Fibroblast of upper back skin (primary cell): ENCODE measurements at regions not wholly inside any gene's neighbourhood (a gene's known extent, or its start where the extent isn't known, plus 50 kb on each side); places are given as distances from the start of the nearest gene placed in this dataset.

Experiments used
- DNase-seq: peaks from one replicate; pipeline ENCODE4 v3.0.0-alpha.2; 2013

DNA sequence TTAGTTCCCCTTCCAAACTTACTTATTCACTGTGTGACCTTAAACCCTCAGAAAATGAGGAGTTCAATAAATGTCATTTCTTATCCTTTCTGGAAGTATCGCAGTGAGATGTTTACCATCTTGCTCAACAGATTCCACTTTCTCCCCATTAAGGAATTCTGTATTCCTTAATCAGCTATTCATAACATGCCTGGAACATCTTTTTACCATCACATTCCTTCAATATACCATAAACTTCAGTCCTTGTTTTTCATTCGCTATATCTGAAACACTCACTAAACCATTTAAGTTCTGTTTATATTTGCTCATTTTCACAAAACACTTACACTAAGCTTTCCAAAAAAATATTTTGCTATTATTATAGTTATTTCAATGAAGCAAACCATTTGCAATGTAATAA, 1158.6 kb downstream of the CDH12 start:
- DNase-seq = no peak

DNA sequence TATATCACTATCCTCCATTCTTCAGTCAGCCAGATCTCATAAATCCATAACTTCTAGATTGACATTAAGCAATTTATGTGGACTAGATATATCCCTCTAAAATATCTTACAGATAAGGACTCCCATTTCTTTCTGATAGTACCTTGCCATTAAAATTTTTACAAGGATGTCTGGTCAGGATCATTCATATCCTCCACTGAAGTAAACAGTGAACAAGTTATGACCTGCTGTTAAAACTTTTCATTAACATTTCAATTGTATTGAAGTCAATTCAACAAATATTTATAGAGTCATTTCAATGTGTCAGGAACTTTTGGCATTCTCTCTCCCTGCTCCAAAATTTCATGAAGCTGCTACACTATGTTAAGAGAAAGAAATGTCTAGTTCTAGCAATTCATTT, 1159.6 kb downstream of the CDH12 start:
- DNase-seq = no peak

DNA sequence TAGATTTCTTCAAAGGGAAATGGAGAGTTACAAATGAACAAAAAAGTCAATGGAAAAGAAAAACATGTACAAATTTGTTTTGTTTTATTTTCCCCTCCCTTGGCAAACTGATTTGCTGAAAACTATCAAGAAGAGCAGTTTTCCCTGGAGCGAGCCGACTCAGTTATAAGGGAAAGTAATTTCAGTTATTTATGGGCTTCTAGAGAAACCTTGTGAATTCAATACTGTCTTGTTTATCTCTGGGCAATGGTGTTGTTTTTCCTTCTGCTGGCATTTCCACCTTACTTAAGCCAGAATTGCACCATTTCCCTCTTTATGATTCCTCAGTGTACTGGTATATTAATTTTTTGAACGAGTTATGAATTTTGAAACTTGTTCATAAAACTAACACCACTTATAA, 1163.6 kb downstream of the CDH12 start:
- DNase-seq = no peak

- peak; percentile 31 for DNase-seq
Measured at GRCh38 chr5:21688655-21689054, 1164.5 kb downstream of the CDH12 start.

GRCh38 chr5:21687621-21688020, 1165.5 kb downstream of the CDH12 start:
- DNase-seq = no peak

- DNase-seq = no peak
Measured at GRCh38 chr5:21686706-21687105, 1166.4 kb downstream of the CDH12 start.

GRCh38 chr5:21685522-21685921, 1167.6 kb downstream of the CDH12 start:
- DNase-seq = peak; percentile 64

DNA sequence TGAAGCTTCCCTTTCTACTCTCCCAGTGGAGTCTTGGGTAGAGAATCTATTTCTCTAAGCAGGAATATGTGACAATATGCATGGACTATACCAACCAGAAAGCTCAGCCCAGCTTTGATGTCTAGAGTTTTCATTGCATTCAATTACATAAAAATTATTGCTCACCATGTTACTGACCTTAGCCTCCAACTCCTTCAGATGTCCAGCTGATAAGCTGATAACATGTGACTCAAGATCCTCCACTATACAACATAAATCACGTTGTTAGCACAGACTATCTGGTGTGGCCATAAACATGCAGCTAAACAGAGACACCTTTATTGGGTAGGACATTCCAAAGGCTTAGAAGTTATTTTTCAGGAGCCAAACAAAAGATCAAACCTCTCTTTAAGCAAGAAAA, 1168.2 kb downstream of the CDH12 start:
- DNase-seq = no peak

- DNase-seq = peak; percentile 62
Measured at GRCh38 chr5:21681911-21682310, 1171.2 kb downstream of the CDH12 start.

DNA sequence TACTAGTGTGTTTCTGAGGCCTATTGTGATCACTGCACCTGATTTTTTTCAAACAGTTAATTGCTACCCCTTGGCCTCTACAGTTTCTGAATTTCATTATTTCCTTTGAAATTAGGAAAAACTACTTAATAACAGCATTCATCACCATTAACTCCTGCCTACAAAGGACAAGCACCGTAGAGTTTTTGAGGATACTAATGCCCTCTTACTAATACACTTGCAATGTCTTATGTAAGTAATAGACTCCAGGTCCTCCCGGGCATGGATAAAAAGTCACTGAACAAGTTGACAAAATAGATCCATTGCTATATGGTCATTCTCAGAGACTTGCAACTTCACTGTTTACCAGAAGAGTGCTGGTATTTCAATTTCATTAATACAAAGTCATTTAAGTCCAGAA, 1172.5 kb downstream of the CDH12 start:
- DNase-seq = no peak

GRCh38 chr5:21680196-21680595, 1172.9 kb downstream of the CDH12 start:
- DNase-seq = peak; percentile 94

- no peak for DNase-seq
Measured at GRCh38 chr5:21678526-21678925, 1174.6 kb downstream of the CDH12 start.

GRCh38 chr5:21672911-21673310, 1180.2 kb downstream of the CDH12 start:
- peak; percentile 26 for DNase-seq

DNA sequence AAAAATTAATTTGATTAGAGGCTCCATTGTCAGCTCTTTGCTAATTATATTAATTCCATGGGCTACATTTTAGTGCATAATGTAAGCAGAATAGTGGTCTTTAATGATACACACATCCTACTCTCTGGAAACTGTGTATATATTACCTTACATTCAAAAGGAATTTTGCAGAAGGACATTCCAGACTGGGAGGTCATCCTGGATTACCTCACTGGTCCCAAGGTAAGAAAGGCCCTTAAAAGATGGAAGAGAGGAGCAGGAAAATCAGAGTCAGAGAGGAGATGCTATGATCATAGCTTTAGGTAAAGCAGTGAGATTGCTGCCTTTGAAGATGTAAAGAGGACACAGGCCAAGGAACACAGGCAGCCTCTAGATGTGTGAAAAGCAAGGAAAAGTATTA, 1180.8 kb downstream of the CDH12 start:
- DNase-seq = no peak

DNA sequence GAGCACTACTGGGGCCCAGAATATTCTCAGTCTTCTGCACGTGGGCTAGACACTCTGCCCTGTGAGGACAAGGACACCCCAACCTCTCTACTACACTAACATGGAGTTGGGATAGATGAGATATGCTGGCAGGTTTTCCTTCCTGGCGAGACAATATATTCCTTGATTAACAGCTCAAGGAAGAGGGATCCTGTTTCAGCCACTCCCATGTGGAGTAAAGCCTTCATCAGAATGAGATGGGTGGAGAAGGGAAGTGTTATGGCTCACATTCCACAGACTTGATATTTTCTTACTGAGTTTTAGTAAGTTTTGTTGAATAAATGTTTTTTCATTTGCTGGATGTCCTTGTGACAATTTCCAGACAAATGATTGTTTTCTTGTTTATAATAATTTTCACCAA, 1187.6 kb downstream of the CDH12 start:
- no peak for DNase-seq

DNA sequence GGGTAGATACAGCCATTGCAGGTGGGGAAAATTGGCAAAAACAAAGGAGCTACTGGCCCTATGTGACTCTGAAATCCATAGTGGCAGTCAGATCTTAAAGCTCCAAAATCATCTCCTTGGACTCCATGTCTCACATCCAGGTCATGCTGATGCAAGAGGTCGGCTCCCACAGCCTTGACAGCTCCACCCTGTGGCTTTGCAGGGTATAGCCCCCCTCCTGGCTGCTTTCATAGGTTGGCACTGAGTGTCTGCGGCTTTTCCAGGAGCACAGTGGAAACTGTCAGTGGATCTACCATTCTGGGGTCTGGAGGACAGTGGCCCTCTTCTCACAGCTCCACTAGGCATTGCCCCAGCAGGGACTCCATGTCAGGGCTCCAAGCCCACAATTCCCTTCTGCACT, 1190.1 kb downstream of the CDH12 start:
- no peak for DNase-seq

GRCh38 chr5:21661184-21661583, 1192.0 kb downstream of the CDH12 start:
- no peak for DNase-seq

GRCh38 chr5:21654556-21654955, 1198.6 kb downstream of the CDH12 start:
- no peak for DNase-seq

- no peak for DNase-seq
Measured at GRCh38 chr5:21649969-21650368, 1203.2 kb downstream of the CDH12 start.

DNA sequence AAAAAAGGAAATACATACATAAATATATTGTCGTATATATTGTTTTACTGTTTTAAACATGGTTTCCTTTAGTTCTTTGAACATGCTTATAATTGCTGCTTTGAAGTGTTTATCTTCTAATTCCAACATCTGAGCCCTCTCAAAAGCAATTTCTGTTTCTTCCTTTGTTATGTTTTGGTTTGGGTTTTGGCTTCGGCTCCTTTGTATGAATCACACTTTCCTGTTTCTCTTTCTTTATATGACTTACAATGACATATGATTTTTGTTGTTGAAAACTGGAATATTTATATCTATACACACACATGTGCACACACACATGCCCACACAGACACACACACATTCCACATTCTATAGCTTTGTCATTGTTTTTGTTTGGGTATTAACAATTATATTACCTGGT, 1206.7 kb downstream of the CDH12 start:
- DNase-seq = peak; percentile 28

DNA sequence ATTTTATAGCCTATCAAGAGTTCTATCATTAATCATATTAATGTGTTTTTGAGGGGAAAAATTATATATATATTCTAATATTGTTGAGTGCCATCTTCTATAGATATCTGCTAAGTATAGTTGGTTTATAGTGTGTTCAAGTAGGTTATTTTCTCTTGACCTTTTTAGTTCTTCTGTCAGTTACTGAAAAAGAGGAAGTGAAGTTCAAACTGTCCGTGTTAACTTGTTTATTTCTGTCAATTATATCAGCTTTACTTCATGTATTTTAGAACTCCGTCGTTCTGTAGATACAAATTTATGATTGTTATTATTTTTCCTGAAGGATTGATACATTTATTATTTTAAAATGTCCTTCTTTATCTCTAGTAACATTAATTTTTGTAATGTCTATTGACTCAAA, 1209.1 kb downstream of the CDH12 start:
- DNase-seq = no peak

GRCh38 chr5:21642312-21642711, 1210.8 kb downstream of the CDH12 start:
- DNase-seq = no peak

- DNase-seq = no peak
Measured at GRCh38 chr5:21623831-21624230, 1229.3 kb downstream of the CDH12 start.

GRCh38 chr5:21615195-21615765, 1237.9 kb downstream of the CDH12 start:
- DNase-seq = no peak

DNA sequence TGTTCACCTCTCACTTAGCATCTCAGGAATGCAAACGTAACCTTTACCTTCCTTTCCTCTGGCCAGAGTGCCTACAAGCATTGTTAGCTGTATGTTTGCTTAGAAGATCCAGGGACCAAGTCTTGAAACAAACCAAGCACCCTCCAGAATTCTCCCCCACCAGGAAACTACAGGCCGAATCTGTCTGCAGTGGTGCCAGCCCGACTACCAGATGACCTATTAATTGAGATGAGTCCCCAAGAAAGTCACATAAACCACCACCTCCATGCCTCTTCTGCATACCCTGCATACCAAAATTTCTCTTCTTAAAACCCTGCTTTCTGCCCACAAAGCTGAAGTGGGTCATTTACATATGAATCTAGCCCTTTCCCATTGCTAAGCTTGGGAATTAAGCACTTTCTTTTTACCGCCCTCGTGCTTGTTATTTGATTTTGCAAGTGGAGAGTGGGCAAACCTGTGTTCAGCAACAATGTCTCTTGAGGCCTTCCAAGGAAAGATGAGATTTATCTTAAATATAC, 1239.1 kb downstream of the CDH12 start:
- no peak for DNase-seq

GRCh38 chr5:21603796-21604195, 1249.3 kb downstream of the CDH12 start:
- no peak for DNase-seq
